ENCODE measurements at regions not wholly inside any gene's neighbourhood (a gene's known extent, or its start where the extent isn't known, plus 50 kb on each side); places are given as distances from the start of the nearest gene placed in this dataset.

- TF ChIP-seq CTCF (conservative IDR thresholded peaks at IDR 0.05; ENCODE audit: low read length), result no peak
- TF ChIP-seq EZH2phosphoT487 (IDR thresholded peaks at IDR 0.05; ENCODE audit: borderline replicate concordance), result no peak
Measured at GRCh38 chr18:29076645-29077044, 899.7 kb upstream of the CDH2 start.
